HepG2 (cell line): ENCODE measurements at regions not wholly inside any gene's neighbourhood (a gene's known extent, or its start where the extent isn't known, plus 50 kb on each side); places are given as distances from the start of the nearest gene placed in this dataset.

Experiments
- ARNT2 ChIP-seq: sonication (generic); formaldehyde crosslinking; IDR thresholded peaks from 2 replicates; pipeline ENCODE4 v1.8.0; 2022; ENCODE audit warnings: mild to moderate bottlenecking, low read depth, missing genetic modification reagents, moderate library complexity
- DNMT1 ChIP-seq: sonication (generic); formaldehyde crosslinking; IDR thresholded peaks from 2 replicates; pipeline ENCODE4 v1.5.1; 2020; ENCODE audit warnings: mild to moderate bottlenecking, missing genetic modification reagents
- MAFG ChIP-seq: sonication (generic); formaldehyde crosslinking; IDR thresholded peaks from 2 replicates; pipeline ENCODE4 v1.5.1; 2020; ENCODE audit warnings: mild to moderate bottlenecking, missing genetic modification reagents
- MLLT10 ChIP-seq: sonication (generic); formaldehyde crosslinking; IDR thresholded peaks from 2 replicates; pipeline ENCODE4 v1.4.0; 2020; ENCODE audit warnings: missing genetic modification reagents
- TBL1XR1 ChIP-seq: fragments of 150-350 bp; IDR thresholded peaks from 2 replicates; pipeline ENCODE4 v1.6.1; 2014; ENCODE audit warnings: borderline replicate concordance, low read length; ENCODE audit not compliant: partially characterized antibody
- TFAP4 ChIP-seq: sonication (generic); IDR thresholded peaks from 2 replicates; pipeline ENCODE4 v1.6.1; 2016; ENCODE audit warnings: low read depth, borderline replicate concordance
- TGIF2 ChIP-seq: IDR thresholded peaks from 2 replicates; pipeline ENCODE4 v1.6.1; 2016; ENCODE audit warnings: control low read depth, missing compliant biosample characterization
- YEATS4 ChIP-seq: sonication (generic); formaldehyde crosslinking; IDR thresholded peaks from 2 replicates; pipeline ENCODE4 v1.4.0; 2020; ENCODE audit warnings: missing genetic modification reagents, borderline replicate concordance
- ZNF318 ChIP-seq: sonication (generic); formaldehyde crosslinking; IDR thresholded peaks from 2 replicates; pipeline ENCODE4 v1.4.0; 2020; ENCODE audit warnings: mild to moderate bottlenecking, missing genetic modification reagents
- ZNF44 ChIP-seq: sonication (generic); formaldehyde crosslinking; IDR thresholded peaks from 2 replicates; pipeline ENCODE4 v1.5.1; 2020; ENCODE audit warnings: mild to moderate bottlenecking, missing genetic modification reagents
- ZNF577 ChIP-seq: sonication (generic); formaldehyde crosslinking; IDR thresholded peaks from 2 replicates; pipeline ENCODE4 v1.4.0; 2020; ENCODE audit warnings: mild to moderate bottlenecking, low read depth, missing genetic modification reagents, borderline replicate concordance
- ZNF710 ChIP-seq: sonication (generic); formaldehyde crosslinking; IDR thresholded peaks from 2 replicates; pipeline ENCODE4 v1.5.0; 2020; ENCODE audit warnings: mild to moderate bottlenecking, missing genetic modification reagents, borderline replicate concordance
- ZNF775 ChIP-seq: sonication (generic); formaldehyde crosslinking; IDR thresholded peaks from 2 replicates; pipeline ENCODE4 v1.4.0; 2020; ENCODE audit warnings: missing genetic modification reagents, mild to moderate bottlenecking, moderate library complexity, borderline replicate concordance

GRCh38 chr12:46585854-46586621, 213.5 kb upstream of the SLC38A2 start (continued):
- no peak for TF ChIP-seq ZNF318 (CRISPR knock-in tag)
- TF ChIP-seq ZNF577 = no peak
- TF ChIP-seq TFAP4 = peak; percentile 80; the same call in 1 of the 2 replicates
- no peak; the same call in 1 of the 2 replicates for TF ChIP-seq TGIF2 (CRISPR knock-in tag)
- no peak for TF ChIP-seq ZNF44 (CRISPR knock-in tag)
- TF ChIP-seq DNMT1 (CRISPR knock-in tag) = no peak
- no peak for TF ChIP-seq ZNF775 (CRISPR knock-in tag)
- TF ChIP-seq ZNF710 = peak; percentile 45; the same call in 1 of the 2 replicates
- no peak for TF ChIP-seq TBL1XR1
- no peak for TF ChIP-seq YEATS4 (CRISPR knock-in tag)
- TF ChIP-seq MLLT10 (CRISPR knock-in tag) = no peak
- no peak for TF ChIP-seq MAFG (CRISPR knock-in tag)
- TF ChIP-seq ARNT2 = peak; percentile 71; the same call in 1 of the 2 replicates
